ENCODE measurements at regions not wholly inside any gene's neighbourhood (a gene's known extent, or its start where the extent isn't known, plus 50 kb on each side); places are given as distances from the start of the nearest gene placed in this dataset.

DNA sequence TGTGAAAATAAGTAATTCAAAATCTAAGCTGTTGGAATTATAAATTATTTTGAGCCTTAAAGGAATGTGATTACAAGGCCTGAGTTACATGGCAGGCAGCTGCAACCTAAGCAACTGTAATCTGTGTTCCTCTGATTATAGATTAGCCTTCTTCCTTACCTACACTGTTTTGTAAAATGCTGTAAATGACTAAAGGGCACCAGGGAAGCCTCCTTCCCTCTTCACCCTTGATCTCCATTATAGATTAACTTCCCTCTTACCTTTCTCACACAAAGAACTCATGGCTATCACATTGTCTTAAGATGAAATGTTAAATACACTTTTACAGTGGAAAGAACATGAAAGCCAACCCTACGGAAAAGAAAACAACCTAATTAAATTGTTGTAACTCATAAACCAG is 423.7 kb upstream of the KLF12 start:
- intact Hi-C loops (cut with DNase I, micrococcal nuclease): no loop called here
- Mint-ChIP-seq H3K36me3 (ENCODE audit: low read depth) (no peaks in the 10 kb centered on the region), H3K9me3 (no peaks in the 10 kb centered on the region), H3K27me3 (no peaks in the 10 kb centered on the region), H3K27ac (no peak overlapping the region), H3K4me1 (ENCODE audit: low read depth) (no peaks in the 10 kb centered on the region), H3K4me3 (no peak overlapping the region)
- H3K4me1 ChIP-seq (ENCODE audit: insufficient read depth, low read length): no peaks in the 10 kb centered on the region
- no peak for DNase-seq
- CTCF ChIA-PET: no interaction called here
- POLR2A ChIA-PET: interaction anchor here (0.6 kb wide), 1 partner anchor 970 kb away, joined by 3 read pairs; no protein-coding TSS in a partner anchor
- TF ChIP-seq, protein P1, sequence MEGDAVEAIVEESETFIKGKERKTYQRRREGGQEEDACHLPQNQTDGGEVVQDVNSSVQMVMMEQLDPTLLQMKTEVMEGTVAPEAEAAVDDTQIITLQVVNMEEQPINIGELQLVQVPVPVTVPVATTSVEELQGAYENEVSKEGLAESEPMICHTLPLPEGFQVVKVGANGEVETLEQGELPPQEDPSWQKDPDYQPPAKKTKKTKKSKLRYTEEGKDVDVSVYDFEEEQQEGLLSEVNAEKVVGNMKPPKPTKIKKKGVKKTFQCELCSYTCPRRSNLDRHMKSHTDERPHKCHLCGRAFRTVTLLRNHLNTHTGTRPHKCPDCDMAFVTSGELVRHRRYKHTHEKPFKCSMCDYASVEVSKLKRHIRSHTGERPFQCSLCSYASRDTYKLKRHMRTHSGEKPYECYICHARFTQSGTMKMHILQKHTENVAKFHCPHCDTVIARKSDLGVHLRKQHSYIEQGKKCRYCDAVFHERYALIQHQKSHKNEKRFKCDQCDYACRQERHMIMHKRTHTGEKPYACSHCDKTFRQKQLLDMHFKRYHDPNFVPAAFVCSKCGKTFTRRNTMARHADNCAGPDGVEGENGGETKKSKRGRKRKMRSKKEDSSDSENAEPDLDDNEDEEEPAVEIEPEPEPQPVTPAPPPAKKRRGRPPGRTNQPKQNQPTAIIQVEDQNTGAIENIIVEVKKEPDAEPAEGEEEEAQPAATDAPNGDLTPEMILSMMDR (IDR thresholded peaks at IDR 0.05): no peak
- no peaks in the 10 kb centered on the region for H3K36me3 ChIP-seq (ENCODE audit: insufficient read depth, low read length)
- no peaks in the 10 kb centered on the region for H3K27me3 ChIP-seq (ENCODE audit: control insufficient read depth in 1 of 2, insufficient read depth in 2 of 2, low read length in 2 of 2)
- no peak for ATAC-seq (ENCODE audit: poor library complexity)
- H3K9me3 ChIP-seq (ENCODE audit: control insufficient read depth in 1 of 2, insufficient read depth in 1 of 2, low read length in 2 of 2): no peaks in the 10 kb centered on the region
- no peak overlapping the region for H3K4me3 ChIP-seq (ENCODE audit: low read length)
- H3K27ac ChIP-seq (ENCODE audit: low read depth in 1 of 2, low read length in 2 of 2): no peak overlapping the region

DNA sequence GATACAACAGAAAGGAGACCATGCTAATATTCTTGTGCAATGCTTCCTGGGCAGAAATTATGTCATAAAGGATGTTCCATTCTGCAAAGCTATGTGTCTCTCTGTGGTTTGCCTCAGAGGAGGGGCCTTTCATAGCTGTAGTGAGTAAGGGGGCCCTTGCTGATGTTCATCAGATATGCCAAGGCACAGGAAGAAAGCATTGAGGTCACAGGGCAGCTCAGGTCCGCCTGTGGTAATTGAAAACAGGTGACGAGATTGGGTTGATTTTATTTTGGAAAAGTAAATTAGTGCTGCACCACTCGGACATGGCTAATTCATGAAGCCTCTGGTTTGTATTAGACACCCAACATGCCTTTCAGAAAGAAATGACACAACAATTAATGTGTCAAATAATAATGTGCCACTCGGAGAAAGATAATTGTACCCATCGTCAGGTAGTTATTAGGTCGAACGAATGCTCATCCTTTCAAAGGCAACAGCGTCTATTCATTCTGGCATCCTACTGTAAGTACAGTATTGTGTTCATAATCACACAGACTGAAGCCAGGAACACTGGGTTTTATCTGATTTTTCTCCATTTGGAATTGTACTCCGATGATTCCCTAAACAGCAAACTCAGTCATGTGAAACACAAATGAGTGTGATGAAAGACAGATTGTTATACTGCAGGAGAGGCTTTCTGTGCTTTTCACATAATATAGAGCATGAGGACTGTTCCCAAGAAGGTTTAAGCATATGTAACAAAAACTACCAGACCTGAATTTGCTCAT is 421.6 kb upstream of the KLF12 start:
- no peak overlapping the region for H3K4me3 Mint-ChIP-seq
- ATAC-seq (ENCODE audit: poor library complexity) (no peak), DNase-seq (no peak)
- no peaks in the 10 kb centered on the region for H3K9me3 Mint-ChIP-seq
- Histone ChIP-seq H3K27me3 (ENCODE audit: control insufficient read depth in 1 of 2, insufficient read depth in 2 of 2, low read length in 2 of 2) (no peaks in the 10 kb centered on the region), H3K9me3 (ENCODE audit: control insufficient read depth in 1 of 2, insufficient read depth in 1 of 2, low read length in 2 of 2) (no peaks in the 10 kb centered on the region), H3K4me3 (ENCODE audit: low read length) (no peak overlapping the region), H3K27ac (ENCODE audit: low read depth in 1 of 2, low read length in 2 of 2) (no peak overlapping the region), H3K36me3 (ENCODE audit: insufficient read depth, low read length) (no peaks in the 10 kb centered on the region), H3K4me1 (ENCODE audit: insufficient read depth, low read length) (no peaks in the 10 kb centered on the region)
- H3K36me3 Mint-ChIP-seq (ENCODE audit: low read depth): no peaks in the 10 kb centered on the region
- H3K4me1 Mint-ChIP-seq (ENCODE audit: low read depth): no peaks in the 10 kb centered on the region
- POLR2A ChIA-PET: no interaction called here
- no peaks in the 10 kb centered on the region for H3K27me3 Mint-ChIP-seq
- CTCF ChIA-PET: no interaction called here
- H3K27ac Mint-ChIP-seq: no peak overlapping the region
- intact Hi-C loops (cut with DNase I, micrococcal nuclease): no loop called here
- TF ChIP-seq, protein P1 (IDR thresholded peaks at IDR 0.05): no peak

DNA sequence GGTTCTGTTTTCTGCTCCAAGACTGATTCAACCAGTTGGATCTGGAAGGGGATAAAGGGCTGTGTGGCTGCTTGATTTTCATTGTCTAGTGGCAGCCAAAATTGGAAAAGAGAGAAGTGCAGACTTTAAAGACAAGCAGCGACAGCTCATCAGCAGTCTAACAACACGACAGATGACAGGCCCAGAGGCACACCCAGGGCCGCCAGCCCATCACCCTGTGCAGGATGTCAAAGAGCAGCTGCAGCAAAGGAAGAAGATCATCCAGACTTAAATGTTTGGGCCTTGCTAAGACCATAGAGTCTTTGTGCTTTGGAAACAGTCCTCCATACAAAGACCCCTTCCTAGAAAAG is 421.0 kb upstream of the KLF12 start:
- ATAC-seq (ENCODE audit: poor library complexity) (no peak), DNase-seq (no peak)
- ChIA-PET CTCF (no interaction called here), POLR2A (no interaction called here)
- no peak overlapping the region for H3K4me3 ChIP-seq (ENCODE audit: low read length)
- TF ChIP-seq, protein P1 (IDR thresholded peaks at IDR 0.05): no peak
- H3K9me3 Mint-ChIP-seq: no peaks in the 10 kb centered on the region
- H3K36me3 ChIP-seq (ENCODE audit: insufficient read depth, low read length): no peaks in the 10 kb centered on the region
- no peaks in the 10 kb centered on the region for H3K36me3 Mint-ChIP-seq (ENCODE audit: low read depth)
- H3K27me3 Mint-ChIP-seq: no peaks in the 10 kb centered on the region
- intact Hi-C loops (cut with DNase I, micrococcal nuclease): no loop called here
- H3K4me1 Mint-ChIP-seq (ENCODE audit: low read depth): peaks cover 2% of the 10 kb centered on the region
- H3K4me1 ChIP-seq (ENCODE audit: insufficient read depth, low read length): peaks cover 2% of the 10 kb centered on the region
- no peak overlapping the region for H3K27ac Mint-ChIP-seq
- no peaks in the 10 kb centered on the region for H3K9me3 ChIP-seq (ENCODE audit: control insufficient read depth in 1 of 2, insufficient read depth in 1 of 2, low read length in 2 of 2)
- no peak overlapping the region for H3K27ac ChIP-seq (ENCODE audit: low read depth in 1 of 2, low read length in 2 of 2)
- no peak overlapping the region for H3K4me3 Mint-ChIP-seq
- no peaks in the 10 kb centered on the region for H3K27me3 ChIP-seq (ENCODE audit: control insufficient read depth in 1 of 2, insufficient read depth in 2 of 2, low read length in 2 of 2)
